GM21717 (cell line): ENCODE measurements at regions not wholly inside any gene's neighbourhood (a gene's known extent, or its start where the extent isn't known, plus 50 kb on each side); places are given as distances from the start of the nearest gene placed in this dataset.

Experiments
- ATAC-seq: cut with Tn5 transposase; IDR thresholded peaks from one replicate; pipeline ENCODE4 v1.9.1; 2021; ENCODE audit warnings: mild to moderate bottlenecking, moderate library complexity; ENCODE audit not compliant: unreplicated experiment

GRCh38 chr10:78160591-78160990 is 126.9 kb downstream of the RPS24 start:
- ATAC-seq, result no peak

GRCh38 chr10:78162853-78163252 is 129.2 kb downstream of the RPS24 start:
- no peak for ATAC-seq

GRCh38 chr10:78164702-78165101 is 131.0 kb downstream of the RPS24 start:
- ATAC-seq, result no peak

GRCh38 chr10:78165172-78165571 is 131.5 kb downstream of the RPS24 start:
- no peak for ATAC-seq

GRCh38 chr10:78165617-78166016 is 132.0 kb downstream of the RPS24 start:
- ATAC-seq, result no peak

- ATAC-seq, result no peak
These were observed 132.6 kb downstream of the RPS24 start for GRCh38 chr10:78166261-78166660.

- ATAC-seq, result no peak
These were observed 135.6 kb downstream of the RPS24 start for GRCh38 chr10:78169214-78169613.

GRCh38 chr10:78170026-78170475 is 136.4 kb downstream of the RPS24 start:
- no peak for ATAC-seq

GRCh38 chr10:78171633-78172400 is 138.2 kb downstream of the RPS24 start:
- ATAC-seq, result no peak

GRCh38 chr10:78173360-78174015 is 139.8 kb downstream of the RPS24 start:
- no peak for ATAC-seq

- no peak for ATAC-seq
These were observed 141.9 kb downstream of the RPS24 start for GRCh38 chr10:78175444-78176015.

GRCh38 chr10:78176320-78177317 is 143.0 kb downstream of the RPS24 start:
- no peak for ATAC-seq

- ATAC-seq, result no peak
These were observed 144.0 kb downstream of the RPS24 start for GRCh38 chr10:78177491-78178185.

GRCh38 chr10:78178397-78178796 is 144.7 kb downstream of the RPS24 start:
- no peak for ATAC-seq

- no peak for ATAC-seq
These were observed 145.3 kb downstream of the RPS24 start for GRCh38 chr10:78178940-78179339.

- no peak for ATAC-seq
These were observed 146.4 kb downstream of the RPS24 start for GRCh38 chr10:78179886-78180705.

- no peak for ATAC-seq
These were observed 147.9 kb downstream of the RPS24 start for GRCh38 chr10:78181381-78182055.

- no peak for ATAC-seq
These were observed 149.2 kb downstream of the RPS24 start for GRCh38 chr10:78182841-78183240.
